Loucy (cell line): ENCODE measurements at regions not wholly inside any gene's neighbourhood (a gene's known extent, or its start where the extent isn't known, plus 50 kb on each side); places are given as distances from the start of the nearest gene placed in this dataset.

ENCODE experiments used
- EZH2phosphoT487 ChIP-seq: fragments of 200-600 bp; IDR thresholded peaks from 2 replicates; pipeline ENCODE4 v1.6.1; 2018; ENCODE audit warnings: antibody characterized with exemption, mild to moderate bottlenecking, moderate library complexity, borderline replicate concordance
- TF ChIP-seq, protein P1 (sequence below): fragments of 200-600 bp; sonication (generic); conservative IDR thresholded peaks from 2 replicates; pipeline ENCODE4 v1.5.1; 2014; ENCODE audit warnings: mild to moderate bottlenecking, antibody characterized with exemption, low read length

DNA sequence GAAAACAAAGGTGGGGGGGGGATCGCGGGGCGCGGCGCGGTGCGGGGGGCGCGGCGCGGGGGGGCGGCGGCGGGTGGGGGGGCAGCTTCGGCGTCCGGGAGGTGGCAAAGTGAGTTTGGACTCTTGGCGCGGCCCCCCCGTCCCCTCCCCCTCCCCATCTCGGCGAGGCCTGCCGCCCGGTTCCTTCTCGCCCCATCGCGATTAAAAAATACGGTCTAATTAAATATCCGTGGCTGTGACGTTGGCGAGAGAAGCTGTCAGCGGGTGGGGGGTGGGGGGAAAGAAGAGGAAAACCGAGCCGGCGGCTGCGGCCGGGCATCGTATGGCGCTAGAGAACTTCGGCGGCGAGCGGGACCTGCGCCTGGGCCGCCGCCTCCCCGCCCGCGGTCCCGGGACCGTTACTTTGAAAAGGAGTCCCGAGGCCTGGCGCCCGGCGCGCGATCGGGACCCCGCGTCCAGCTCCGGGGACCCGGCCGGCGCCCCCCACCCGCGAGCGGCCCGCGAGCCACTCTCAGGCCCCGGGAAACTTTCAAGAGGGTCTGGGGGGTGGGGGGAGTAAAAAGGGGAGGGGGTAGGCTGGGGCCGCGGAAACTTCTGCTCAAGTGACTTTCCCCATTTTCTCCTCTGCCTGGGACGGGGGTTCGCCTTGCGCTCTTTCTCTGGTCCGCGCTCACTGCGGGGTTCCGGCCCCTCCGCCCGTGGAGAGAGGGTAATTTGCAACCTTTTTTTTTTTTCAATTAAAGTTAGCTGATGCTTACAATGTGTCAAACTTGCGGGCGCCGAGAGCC, 146.3 kb upstream of the ZNF536 start:
- TF ChIP-seq, protein P1, sequence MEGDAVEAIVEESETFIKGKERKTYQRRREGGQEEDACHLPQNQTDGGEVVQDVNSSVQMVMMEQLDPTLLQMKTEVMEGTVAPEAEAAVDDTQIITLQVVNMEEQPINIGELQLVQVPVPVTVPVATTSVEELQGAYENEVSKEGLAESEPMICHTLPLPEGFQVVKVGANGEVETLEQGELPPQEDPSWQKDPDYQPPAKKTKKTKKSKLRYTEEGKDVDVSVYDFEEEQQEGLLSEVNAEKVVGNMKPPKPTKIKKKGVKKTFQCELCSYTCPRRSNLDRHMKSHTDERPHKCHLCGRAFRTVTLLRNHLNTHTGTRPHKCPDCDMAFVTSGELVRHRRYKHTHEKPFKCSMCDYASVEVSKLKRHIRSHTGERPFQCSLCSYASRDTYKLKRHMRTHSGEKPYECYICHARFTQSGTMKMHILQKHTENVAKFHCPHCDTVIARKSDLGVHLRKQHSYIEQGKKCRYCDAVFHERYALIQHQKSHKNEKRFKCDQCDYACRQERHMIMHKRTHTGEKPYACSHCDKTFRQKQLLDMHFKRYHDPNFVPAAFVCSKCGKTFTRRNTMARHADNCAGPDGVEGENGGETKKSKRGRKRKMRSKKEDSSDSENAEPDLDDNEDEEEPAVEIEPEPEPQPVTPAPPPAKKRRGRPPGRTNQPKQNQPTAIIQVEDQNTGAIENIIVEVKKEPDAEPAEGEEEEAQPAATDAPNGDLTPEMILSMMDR: no peak
- no peak for TF ChIP-seq EZH2phosphoT487
